GM12872 (cell line): ENCODE measurements at regions not wholly inside any gene's neighbourhood (a gene's known extent, or its start where the extent isn't known, plus 50 kb on each side); places are given as distances from the start of the nearest gene placed in this dataset.

Experiments used
- TF ChIP-seq, protein P1 (sequence below): IDR thresholded peaks from 3 replicates; pipeline ENCODE4 v1.5.1; 2011; ENCODE audit warnings: low read depth, mild to moderate bottlenecking, low read length, moderate library complexity; ENCODE audit not compliant: insufficient read depth

DNA sequence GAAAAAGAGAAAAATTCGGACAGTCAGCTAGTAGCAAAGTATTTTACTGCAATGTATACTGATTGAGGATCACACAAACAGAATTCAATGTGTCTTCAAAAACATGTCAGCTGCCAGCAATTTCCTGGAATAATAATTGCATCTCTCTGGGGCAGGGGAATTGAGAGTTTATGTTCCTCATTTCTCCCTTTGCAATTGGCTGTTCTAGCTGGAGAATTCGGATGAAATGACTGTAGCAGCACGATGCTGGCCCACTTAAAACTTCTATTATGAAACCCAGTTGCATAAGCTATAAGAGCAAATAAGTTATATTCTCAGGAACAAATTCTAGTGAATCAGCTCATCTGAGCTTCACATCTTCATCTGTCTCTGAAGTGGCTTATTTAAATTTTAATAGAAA lies 99.9 kb upstream of the CPEB2 start:
- TF ChIP-seq, protein P1, sequence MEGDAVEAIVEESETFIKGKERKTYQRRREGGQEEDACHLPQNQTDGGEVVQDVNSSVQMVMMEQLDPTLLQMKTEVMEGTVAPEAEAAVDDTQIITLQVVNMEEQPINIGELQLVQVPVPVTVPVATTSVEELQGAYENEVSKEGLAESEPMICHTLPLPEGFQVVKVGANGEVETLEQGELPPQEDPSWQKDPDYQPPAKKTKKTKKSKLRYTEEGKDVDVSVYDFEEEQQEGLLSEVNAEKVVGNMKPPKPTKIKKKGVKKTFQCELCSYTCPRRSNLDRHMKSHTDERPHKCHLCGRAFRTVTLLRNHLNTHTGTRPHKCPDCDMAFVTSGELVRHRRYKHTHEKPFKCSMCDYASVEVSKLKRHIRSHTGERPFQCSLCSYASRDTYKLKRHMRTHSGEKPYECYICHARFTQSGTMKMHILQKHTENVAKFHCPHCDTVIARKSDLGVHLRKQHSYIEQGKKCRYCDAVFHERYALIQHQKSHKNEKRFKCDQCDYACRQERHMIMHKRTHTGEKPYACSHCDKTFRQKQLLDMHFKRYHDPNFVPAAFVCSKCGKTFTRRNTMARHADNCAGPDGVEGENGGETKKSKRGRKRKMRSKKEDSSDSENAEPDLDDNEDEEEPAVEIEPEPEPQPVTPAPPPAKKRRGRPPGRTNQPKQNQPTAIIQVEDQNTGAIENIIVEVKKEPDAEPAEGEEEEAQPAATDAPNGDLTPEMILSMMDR, result no peak

DNA sequence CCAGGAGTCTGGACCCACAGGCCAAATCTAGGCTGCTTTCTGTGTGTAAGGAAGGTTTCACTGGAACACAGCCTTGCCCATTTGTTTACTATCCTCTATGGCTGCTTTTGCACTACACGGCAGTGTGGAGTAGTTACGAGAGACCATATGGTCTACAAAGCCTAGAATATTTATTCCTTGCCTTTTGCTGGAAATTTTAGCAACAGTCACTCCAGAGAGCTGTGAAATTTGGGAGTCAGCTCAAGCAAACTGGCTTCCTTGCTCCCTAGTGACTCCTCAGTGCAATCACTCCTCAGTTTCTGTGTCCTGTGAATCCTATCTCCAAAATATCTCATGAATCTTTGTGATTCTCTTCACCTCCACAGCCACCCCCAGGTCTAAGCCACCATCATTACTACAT lies 99.0 kb upstream of the CPEB2 start:
- TF ChIP-seq, protein P1, result no peak

GRCh38 chr4:14906805-14907204 lies 95.5 kb upstream of the CPEB2 start:
- TF ChIP-seq, protein P1, result no peak

DNA sequence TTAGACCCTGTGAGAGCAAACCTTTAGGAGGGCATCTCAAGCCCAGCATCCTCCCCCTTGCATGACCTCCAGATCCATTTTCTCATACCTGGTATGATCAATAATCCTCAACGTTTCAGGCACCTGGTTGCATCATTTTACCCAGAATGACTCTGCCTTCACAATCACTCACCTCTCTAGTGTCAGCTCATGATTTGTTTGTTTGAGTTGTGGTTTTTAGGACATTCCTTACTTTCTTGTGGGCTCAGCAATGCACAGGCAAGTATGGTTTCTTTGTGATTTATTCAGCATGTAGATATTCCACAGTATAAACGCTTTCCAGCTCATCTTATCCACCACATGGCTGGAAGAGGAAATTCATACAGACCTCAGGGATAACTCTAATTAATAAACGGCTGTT lies 93.6 kb upstream of the CPEB2 start:
- TF ChIP-seq, protein P1, result no peak

GRCh38 chr4:14910411-14910810 lies 91.9 kb upstream of the CPEB2 start:
- TF ChIP-seq, protein P1, result no peak

DNA sequence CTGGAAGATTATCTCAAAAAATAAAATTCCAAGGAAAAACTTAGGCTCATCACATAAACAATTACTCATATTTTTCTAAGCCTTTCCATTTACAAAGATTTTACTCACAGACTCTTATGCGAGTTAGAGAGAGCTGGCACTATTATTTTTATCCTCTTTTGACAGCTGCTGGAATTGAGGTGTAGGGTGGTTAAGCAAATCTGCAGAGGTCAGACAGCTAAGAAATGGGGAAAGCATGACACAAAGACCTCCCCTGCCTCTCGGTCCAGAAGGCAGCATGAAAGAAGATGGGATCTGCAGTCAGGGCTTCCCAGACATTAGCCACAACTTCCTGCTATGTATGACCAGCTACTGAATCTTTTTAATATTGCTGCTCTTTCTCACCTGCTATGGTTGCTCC lies 89.9 kb upstream of the CPEB2 start:
- TF ChIP-seq, protein P1, result no peak

DNA sequence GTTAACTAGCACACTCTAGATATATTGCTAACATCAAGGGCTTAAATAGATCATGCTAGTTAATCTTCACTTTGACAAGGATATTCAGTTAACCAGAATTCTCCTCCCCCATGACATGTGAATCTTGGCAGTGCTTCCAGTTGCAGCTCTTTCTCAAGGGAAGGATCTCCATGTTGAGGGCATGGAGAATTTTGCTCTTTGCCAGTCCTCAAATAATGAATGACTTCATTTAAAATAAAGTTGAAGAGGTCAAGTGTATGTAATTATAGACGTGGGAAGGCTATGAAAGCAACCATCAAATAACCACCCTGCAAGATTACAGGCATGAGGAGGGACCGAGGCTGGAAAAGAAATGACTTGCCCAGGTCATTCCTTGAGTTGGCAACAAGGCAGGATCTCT lies 87.3 kb upstream of the CPEB2 start:
- TF ChIP-seq, protein P1, result no peak
